Esophagus muscularis mucosa (tissue), 4 donors: ENCODE measurements at regions not wholly inside any gene's neighbourhood (a gene's known extent, or its start where the extent isn't known, plus 50 kb on each side); places are given as distances from the start of the nearest gene placed in this dataset.

Experiments used
- DNase-seq: peaks from one replicate; pipeline ENCODE4 v3.0.0-alpha.2; 2017; ENCODE audit errors: extremely low spot score
- H3K27ac ChIP-seq, 4 donors: fragments of 200-600 bp; sonication (generic); replicated peaks in 1 of 4; 1 replicate in 3 of 4; 2 replicates in 1 of 4; pipeline ENCODE4 v1.5.1; 2016 to 2019; ENCODE audit warnings: mild to moderate bottlenecking in 1 of 4
- H3K27me3 ChIP-seq, 4 donors: fragments of 200-600 bp; sonication (generic); one replicate each; pipeline versions ENCODE4 v1.5.1 to v1.6.0; 2016 to 2019
- H3K36me3 ChIP-seq, 4 donors: fragments of 200-600 bp; sonication (generic); one replicate each; pipeline ENCODE4 v1.5.1; 2016 to 2019
- H3K4me1 ChIP-seq, 4 donors: fragments of 200-600 bp; sonication (generic); one replicate each; pipeline ENCODE4 v1.5.1; 2016 to 2019
- H3K4me3 ChIP-seq, 4 donors: fragments of 200-600 bp; sonication (generic); 1 replicate in 2 of 4; 2 replicates in 2 of 4; pipeline ENCODE4 v1.5.1; 2016 to 2019; ENCODE audit warnings: mild to moderate bottlenecking in 4 of 4, moderate library complexity in 1 of 4
- H3K9me3 ChIP-seq, 4 donors: fragments of 200-600 bp; sonication (generic); 1 replicate in 3 of 4; 2 replicates in 1 of 4; pipeline ENCODE4 v1.5.1; 2016 to 2019
- CTCF ChIP-seq, 3 experiments: fragments of 200-600 bp in 2 of 3; fragments of 450-650 bp in 1 of 3; sonication (generic) in 2 of 3; IDR thresholded peaks; one replicate each; pipeline ENCODE4 v1.5.1; 2017 to 2019; ENCODE audit warnings: antibody characterized with exemption in 3 of 3, mild to moderate bottlenecking in 2 of 3, moderate library complexity in 1 of 3
- EP300 ChIP-seq: sonication (generic); formaldehyde crosslinking; IDR thresholded peaks from one replicate; pipeline ENCODE4 v1.6.1; 2017; ENCODE audit warnings: antibody characterized with exemption
- POLR2A ChIP-seq: fragments of 450-650 bp; IDR thresholded peaks from one replicate; pipeline ENCODE4 v1.6.1; 2017; ENCODE audit warnings: antibody characterized with exemption, moderate library complexity, mild to moderate bottlenecking, low read depth
- POLR2AphosphoS5 ChIP-seq, 2 donors: sonication (generic); formaldehyde crosslinking; IDR thresholded peaks; one replicate each; pipeline ENCODE4 v1.6.1; 2017; ENCODE audit warnings: antibody characterized with exemption in 2 of 2
- WGBS: methylation state at CpG from one replicate; pipeline ENCODE4 v1.1.5; 2018; 5-methylcytosine and 5-hydroxymethylcytosine counted together
- intact Hi-C: fragments of 100-400 bp; cut with DNase I; formaldehyde crosslinking; loops from one replicate; pipeline ENCODE4 v1.15.1; 2023

- TF ChIP-seq CTCF (IDR thresholded peaks at IDR 0.05) = no peak
- no peak for TF ChIP-seq EP300
- TF ChIP-seq POLR2A = no peak
- no peak for TF ChIP-seq POLR2AphosphoS5 (IDR thresholded peaks at IDR 0.05)
- H3K27me3 ChIP-seq = no peaks in the 10 kb centered on the region
- no peaks in the 10 kb centered on the region for H3K9me3 ChIP-seq
- no peak overlapping the region for H3K27ac ChIP-seq
- no peak for DNase-seq
- H3K4me3 ChIP-seq = no peak overlapping the region
- H3K4me1 ChIP-seq = no peaks in the 10 kb centered on the region
- H3K36me3 ChIP-seq = no peaks in the 10 kb centered on the region
- intact Hi-C loops = no loop called here
Observed at GRCh38 chr5:22998362-22998761, 145.2 kb upstream of the CDH12 start.

- H3K4me1 ChIP-seq = no peaks in the 10 kb centered on the region
- TF ChIP-seq POLR2A (no peak), EP300 (no peak), POLR2AphosphoS5 (IDR thresholded peaks at IDR 0.05) (no peak), CTCF (IDR thresholded peaks at IDR 0.05) (no peak)
- no peak overlapping the region for H3K4me3 ChIP-seq
- intact Hi-C loops = no loop called here
- peaks cover 0 to 11% (median 2%) of the 10 kb centered on the region in 4 donors for H3K9me3 ChIP-seq
- no peaks in the 10 kb centered on the region for H3K36me3 ChIP-seq
- no peak overlapping the region for H3K27ac ChIP-seq
- H3K27me3 ChIP-seq = no peaks in the 10 kb centered on the region
- WGBS = 82% methylated on average over 6 of the region's 6 CpGs
- DNase-seq = no peak
Observed at GRCh38 chr5:22988937-22989336, 135.8 kb upstream of the CDH12 start.

- Histone ChIP-seq H3K27me3 (no peaks in the 10 kb centered on the region), H3K9me3 (no peaks in the 10 kb centered on the region), H3K4me1 (no peaks in the 10 kb centered on the region), H3K36me3 (no peaks in the 10 kb centered on the region), H3K27ac (no peak overlapping the region), H3K4me3 (no peak overlapping the region)
- intact Hi-C loops = no loop called here
- DNase-seq = no peak
- no peak for TF ChIP-seq POLR2A
- TF ChIP-seq POLR2AphosphoS5 (IDR thresholded peaks at IDR 0.05) = no peak
- TF ChIP-seq CTCF (IDR thresholded peaks at IDR 0.05) = no peak
- TF ChIP-seq EP300 = no peak
Observed at GRCh38 chr5:22986281-22986680, 133.1 kb upstream of the CDH12 start.

GRCh38 chr5:22985446-22985845 lies 132.3 kb upstream of the CDH12 start:
- no peak overlapping the region for H3K4me3 ChIP-seq
- no peak overlapping the region for H3K27ac ChIP-seq
- TF ChIP-seq EP300 = no peak
- TF ChIP-seq POLR2A = no peak
- no peak for TF ChIP-seq POLR2AphosphoS5 (IDR thresholded peaks at IDR 0.05)
- no peak for TF ChIP-seq CTCF (IDR thresholded peaks at IDR 0.05)
- no peaks in the 10 kb centered on the region for H3K36me3 ChIP-seq
- WGBS = 86% methylated on average over 1 of the region's 1 CpG
- no peaks in the 10 kb centered on the region for H3K4me1 ChIP-seq
- H3K27me3 ChIP-seq = no peaks in the 10 kb centered on the region
- intact Hi-C loops = no loop called here
- no peak for DNase-seq
- no peaks in the 10 kb centered on the region for H3K9me3 ChIP-seq

- 90% methylated on average over 6 of the region's 8 CpGs for WGBS
Observed at GRCh38 chr5:22970956-22971618, 117.9 kb upstream of the CDH12 start.

More at GRCh38 chr5:22970956-22971618, 117.9 kb upstream of the CDH12 start:
- intact Hi-C loops = no loop called here
- TF ChIP-seq CTCF (IDR thresholded peaks at IDR 0.05) = no peak
- TF ChIP-seq EP300 = no peak
- TF ChIP-seq POLR2AphosphoS5 (IDR thresholded peaks at IDR 0.05) = no peak
- H3K4me3 ChIP-seq = no peak overlapping the region
- no peaks in the 10 kb centered on the region for H3K27me3 ChIP-seq
- no peak for DNase-seq
- no peaks in the 10 kb centered on the region for H3K36me3 ChIP-seq
- H3K4me1 ChIP-seq = no peaks in the 10 kb centered on the region
- H3K27ac ChIP-seq = no peak overlapping the region
- H3K9me3 ChIP-seq = peaks cover 0 to 20% (median 5%) of the 10 kb centered on the region in 4 donors
